ENCODE measurements at regions not wholly inside any gene's neighbourhood (a gene's known extent, or its start where the extent isn't known, plus 50 kb on each side); places are given as distances from the start of the nearest gene placed in this dataset.
"Not testable (repeated sequence)": the region's sequence is repeated elsewhere in the genome, so short reads cannot be mapped to it uniquely, and the experiment has no call there.

DNA sequence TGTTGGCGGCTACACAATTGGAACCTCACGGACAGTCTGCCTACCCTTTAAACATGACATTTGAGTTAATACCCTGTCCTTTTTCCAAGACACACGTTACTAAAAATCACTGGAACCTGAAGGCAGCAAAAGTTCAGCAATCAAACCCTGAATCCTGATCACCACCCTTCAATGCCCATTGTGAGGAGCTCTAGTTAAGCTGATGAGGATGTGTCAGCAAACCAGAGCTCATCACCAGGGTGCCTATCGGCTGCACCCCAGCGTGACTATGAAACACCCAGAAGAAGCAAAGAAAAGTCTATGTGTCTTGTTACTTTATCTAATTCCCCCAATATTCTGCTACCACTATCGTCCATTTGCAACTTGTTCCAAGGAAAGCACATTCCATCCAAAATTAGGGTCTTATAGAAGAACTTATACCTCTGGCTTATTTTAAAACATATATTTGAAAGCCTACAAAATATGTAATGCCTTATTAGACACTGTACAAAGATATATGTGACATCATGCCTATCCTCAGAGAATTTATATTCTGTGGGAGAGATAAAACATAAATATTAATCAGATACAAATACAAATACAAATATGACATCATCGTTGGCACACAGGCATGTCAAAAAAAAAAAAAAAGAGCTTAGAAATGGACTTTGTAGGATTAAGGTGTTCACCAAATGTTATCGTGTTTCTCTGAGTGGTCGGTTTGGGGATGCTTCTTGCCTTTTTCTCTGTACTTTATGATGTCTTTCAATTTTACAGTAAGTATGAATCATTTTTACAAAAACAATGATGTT is 219.7 kb upstream of the SETMAR start:
- DNase-seq (ENCODE audit: low read depth, low spot score) = no peak
- TF ChIP-seq, protein P1, sequence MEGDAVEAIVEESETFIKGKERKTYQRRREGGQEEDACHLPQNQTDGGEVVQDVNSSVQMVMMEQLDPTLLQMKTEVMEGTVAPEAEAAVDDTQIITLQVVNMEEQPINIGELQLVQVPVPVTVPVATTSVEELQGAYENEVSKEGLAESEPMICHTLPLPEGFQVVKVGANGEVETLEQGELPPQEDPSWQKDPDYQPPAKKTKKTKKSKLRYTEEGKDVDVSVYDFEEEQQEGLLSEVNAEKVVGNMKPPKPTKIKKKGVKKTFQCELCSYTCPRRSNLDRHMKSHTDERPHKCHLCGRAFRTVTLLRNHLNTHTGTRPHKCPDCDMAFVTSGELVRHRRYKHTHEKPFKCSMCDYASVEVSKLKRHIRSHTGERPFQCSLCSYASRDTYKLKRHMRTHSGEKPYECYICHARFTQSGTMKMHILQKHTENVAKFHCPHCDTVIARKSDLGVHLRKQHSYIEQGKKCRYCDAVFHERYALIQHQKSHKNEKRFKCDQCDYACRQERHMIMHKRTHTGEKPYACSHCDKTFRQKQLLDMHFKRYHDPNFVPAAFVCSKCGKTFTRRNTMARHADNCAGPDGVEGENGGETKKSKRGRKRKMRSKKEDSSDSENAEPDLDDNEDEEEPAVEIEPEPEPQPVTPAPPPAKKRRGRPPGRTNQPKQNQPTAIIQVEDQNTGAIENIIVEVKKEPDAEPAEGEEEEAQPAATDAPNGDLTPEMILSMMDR (IDR thresholded peaks at IDR 0.05; ENCODE audit: low read depth, low read length) = no peak
- CTCF ChIA-PET = no interaction called here
- POLR2A ChIA-PET = no interaction called here
- no peak overlapping the region for H3K27ac ChIP-seq (ENCODE audit: low read depth, low read length)
- peaks cover 8% of the 10 kb centered on the region for H3K9me3 ChIP-seq (ENCODE audit: control insufficient read depth, insufficient read depth, low read length)
- H3K4me3 ChIP-seq (ENCODE audit: low read depth, low read length) = no peak overlapping the region
- H3K27me3 ChIP-seq (ENCODE audit: control insufficient read depth, insufficient read depth, low read length) = no peaks in the 10 kb centered on the region

DNA sequence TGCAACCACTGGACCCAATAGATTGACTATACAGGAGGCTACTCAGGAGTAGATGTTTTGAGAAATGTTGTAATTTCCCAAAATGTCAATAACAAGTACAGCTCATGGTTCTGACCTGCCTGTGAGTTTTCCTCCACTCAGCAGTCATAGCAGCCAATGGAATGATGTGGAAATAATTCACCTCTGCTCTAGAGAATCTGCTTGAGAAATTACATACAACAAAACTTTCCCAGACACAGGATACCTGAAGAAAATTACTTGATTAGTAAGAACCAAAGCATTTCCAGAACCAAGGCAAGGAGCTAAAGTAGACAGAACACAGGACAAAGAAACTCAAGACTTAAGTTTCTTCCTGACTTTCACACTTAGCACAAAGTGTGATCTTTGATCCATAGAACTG is 218.9 kb upstream of the SETMAR start:
- TF ChIP-seq, protein P1 (IDR thresholded peaks at IDR 0.05; ENCODE audit: low read depth, low read length) = no peak
- Histone ChIP-seq H3K4me3 (ENCODE audit: low read depth, low read length) (no peak overlapping the region), H3K27me3 (ENCODE audit: control insufficient read depth, insufficient read depth, low read length) (no peaks in the 10 kb centered on the region), H3K27ac (ENCODE audit: low read depth, low read length) (no peak overlapping the region), H3K9me3 (ENCODE audit: control insufficient read depth, insufficient read depth, low read length) (peaks cover 8% of the 10 kb centered on the region)
- DNase-seq (ENCODE audit: low read depth, low spot score) = no peak
- ChIA-PET CTCF (no interaction called here), POLR2A (no interaction called here)

- H3K27me3 ChIP-seq (ENCODE audit: control insufficient read depth, insufficient read depth, low read length); H3K9me3 ChIP-seq (ENCODE audit: control insufficient read depth, insufficient read depth, low read length); H3K4me3 ChIP-seq (ENCODE audit: low read depth, low read length); CTCF ChIA-PET; H3K27ac ChIP-seq (ENCODE audit: low read depth, low read length); POLR2A ChIA-PET; DNase-seq (ENCODE audit: low read depth, low spot score): not testable (repeated sequence)
Measured at GRCh38 chr3:4086662-4087061, 216.5 kb upstream of the SETMAR start.

DNA sequence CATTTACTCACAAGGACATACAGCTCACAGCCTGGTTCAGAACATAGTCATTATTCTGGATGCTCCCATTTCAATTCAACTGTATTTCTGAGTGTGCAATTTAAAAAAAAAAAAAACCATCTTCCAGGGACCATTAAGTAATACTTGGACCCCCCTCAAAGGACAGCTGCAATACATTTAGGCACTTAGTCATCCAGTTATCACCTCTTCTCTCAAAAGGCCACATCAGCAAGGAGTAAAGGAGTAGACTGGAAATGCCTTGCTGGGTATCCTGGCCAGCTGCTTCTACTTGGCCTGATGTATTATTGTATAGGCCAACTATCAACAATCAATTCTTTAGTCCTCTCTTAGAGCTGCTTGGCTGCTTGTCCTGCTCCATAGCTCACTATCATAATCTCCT is 211.4 kb upstream of the SETMAR start:
- TF ChIP-seq, protein P1 (IDR thresholded peaks at IDR 0.05; ENCODE audit: low read depth, low read length) = no peak
- POLR2A ChIA-PET = no interaction called here
- no peak for DNase-seq (ENCODE audit: low read depth, low spot score)
- Histone ChIP-seq H3K27me3 (ENCODE audit: control insufficient read depth, insufficient read depth, low read length) (no peaks in the 10 kb centered on the region), H3K9me3 (ENCODE audit: control insufficient read depth, insufficient read depth, low read length) (peaks cover 4% of the 10 kb centered on the region; the same call in 1 of the 2 replicates), H3K4me3 (ENCODE audit: low read depth, low read length) (no peak overlapping the region), H3K27ac (ENCODE audit: low read depth, low read length) (no peak overlapping the region)
- CTCF ChIA-PET = no interaction called here

GRCh38 chr3:4097801-4098200 is 205.4 kb upstream of the SETMAR start:
- no peaks in the 10 kb centered on the region; the same call in 1 of the 2 replicates for H3K9me3 ChIP-seq (ENCODE audit: control insufficient read depth, insufficient read depth, low read length)
- no peak overlapping the region for H3K4me3 ChIP-seq (ENCODE audit: low read depth, low read length)
- POLR2A ChIA-PET = no interaction called here
- CTCF ChIA-PET = no interaction called here
- no peaks in the 10 kb centered on the region for H3K27me3 ChIP-seq (ENCODE audit: control insufficient read depth, insufficient read depth, low read length)
- TF ChIP-seq, protein P1 (IDR thresholded peaks at IDR 0.05; ENCODE audit: low read depth, low read length) = no peak
- no peak for DNase-seq (ENCODE audit: low read depth, low spot score)
- H3K27ac ChIP-seq (ENCODE audit: low read depth, low read length) = no peak overlapping the region

Data from AG04450 (cell line).